ENCODE measurements at regions not wholly inside any gene's neighbourhood (a gene's known extent, or its start where the extent isn't known, plus 50 kb on each side); places are given as distances from the start of the nearest gene placed in this dataset.
"Not testable (repeated sequence)": the region's sequence is repeated elsewhere in the genome, so short reads cannot be mapped to it uniquely, and the experiment has no call there.

GRCh38 chr3:174531262-174531982, 327.7 kb upstream of the NAALADL2 start:
- H3K27ac Mint-ChIP-seq, result no peak overlapping the region
- no peaks in the 10 kb centered on the region for H3K36me3 Mint-ChIP-seq
- no peak overlapping the region for H3K4me3 Mint-ChIP-seq
- no peaks in the 10 kb centered on the region for H3K9me3 Mint-ChIP-seq
- no peak for DNase-seq
- CTCF ChIA-PET, result no interaction called here
- H3K4me1 Mint-ChIP-seq, result no peaks in the 10 kb centered on the region
- no peaks in the 10 kb centered on the region for H3K27me3 Mint-ChIP-seq

GRCh38 chr3:174532216-174532615, 326.9 kb upstream of the NAALADL2 start:
- no peaks in the 10 kb centered on the region for H3K4me1 Mint-ChIP-seq
- H3K9me3 Mint-ChIP-seq, result no peaks in the 10 kb centered on the region
- CTCF ChIA-PET, result no interaction called here
- H3K27me3 Mint-ChIP-seq, result no peaks in the 10 kb centered on the region
- no peaks in the 10 kb centered on the region for H3K36me3 Mint-ChIP-seq
- H3K4me3 Mint-ChIP-seq, result no peak overlapping the region
- H3K27ac Mint-ChIP-seq, result no peak overlapping the region
- DNase-seq, result no peak

- CTCF ChIA-PET, result no interaction called here
- H3K4me1 Mint-ChIP-seq, result no peaks in the 10 kb centered on the region
Measured at GRCh38 chr3:174532776-174533175, 326.4 kb upstream of the NAALADL2 start.

GRCh38 chr3:174533286-174533685, 325.8 kb upstream of the NAALADL2 start:
- Mint-ChIP-seq H3K27ac (no peak overlapping the region), H3K4me1 (no peaks in the 10 kb centered on the region), H3K27me3 (no peaks in the 10 kb centered on the region), H3K36me3 (no peaks in the 10 kb centered on the region), H3K4me3 (no peak overlapping the region), H3K9me3 (no peaks in the 10 kb centered on the region)
- no peak for DNase-seq
- CTCF ChIA-PET, result interaction anchor here (0.7 kb wide), 1 partner anchor 533 kb away, joined by 3 read pairs; no protein-coding TSS in a partner anchor

More at GRCh38 chr3:174532776-174533175, 326.4 kb upstream of the NAALADL2 start:
- Mint-ChIP-seq H3K4me3 (no peak overlapping the region), H3K9me3 (no peaks in the 10 kb centered on the region), H3K27me3 (no peaks in the 10 kb centered on the region), H3K27ac (no peak overlapping the region), H3K36me3 (no peaks in the 10 kb centered on the region)
- no peak for DNase-seq

- Mint-ChIP-seq H3K27me3 (no peaks in the 10 kb centered on the region), H3K36me3 (no peaks in the 10 kb centered on the region), H3K4me3 (no peak overlapping the region), H3K4me1 (no peaks in the 10 kb centered on the region), H3K27ac (no peak overlapping the region), H3K9me3 (no peaks in the 10 kb centered on the region)
- no peak for DNase-seq
- CTCF ChIA-PET, result no interaction called here
Measured at GRCh38 chr3:174536319-174536718, 322.8 kb upstream of the NAALADL2 start.

- no peak for DNase-seq
- H3K9me3 Mint-ChIP-seq, result no peaks in the 10 kb centered on the region
- no peaks in the 10 kb centered on the region for H3K36me3 Mint-ChIP-seq
- no peak overlapping the region for H3K4me3 Mint-ChIP-seq
- CTCF ChIA-PET, result no interaction called here
- no peaks in the 10 kb centered on the region for H3K4me1 Mint-ChIP-seq
- no peak overlapping the region for H3K27ac Mint-ChIP-seq
- no peaks in the 10 kb centered on the region for H3K27me3 Mint-ChIP-seq
Measured at GRCh38 chr3:174538151-174538550, 321.0 kb upstream of the NAALADL2 start.

- no peaks in the 10 kb centered on the region for H3K4me1 Mint-ChIP-seq
- H3K27ac Mint-ChIP-seq, result no peak overlapping the region
- no peak overlapping the region for H3K4me3 Mint-ChIP-seq
- DNase-seq, result no peak
- H3K27me3 Mint-ChIP-seq, result no peaks in the 10 kb centered on the region
- no peaks in the 10 kb centered on the region for H3K9me3 Mint-ChIP-seq
- CTCF ChIA-PET, result no interaction called here
- no peaks in the 10 kb centered on the region for H3K36me3 Mint-ChIP-seq
Measured at GRCh38 chr3:174540116-174540908, 318.8 kb upstream of the NAALADL2 start.

- Mint-ChIP-seq H3K9me3 (no peaks in the 10 kb centered on the region), H3K27ac (no peak overlapping the region), H3K27me3 (no peaks in the 10 kb centered on the region), H3K4me1 (no peaks in the 10 kb centered on the region), H3K36me3 (no peaks in the 10 kb centered on the region), H3K4me3 (no peak overlapping the region)
- no peak for DNase-seq
- CTCF ChIA-PET, result no interaction called here
Measured at GRCh38 chr3:174541708-174542315, 317.3 kb upstream of the NAALADL2 start.

GRCh38 chr3:174547801-174548435, 311.2 kb upstream of the NAALADL2 start:
- Mint-ChIP-seq H3K4me3 (no peak overlapping the region), H3K36me3 (no peaks in the 10 kb centered on the region), H3K4me1 (no peaks in the 10 kb centered on the region), H3K27me3 (no peaks in the 10 kb centered on the region), H3K9me3 (no peaks in the 10 kb centered on the region), H3K27ac (no peak overlapping the region)
- CTCF ChIA-PET, result no interaction called here
- DNase-seq, result no peak

GRCh38 chr3:174548841-174549623, 310.1 kb upstream of the NAALADL2 start:
- Mint-ChIP-seq H3K9me3 (no peaks in the 10 kb centered on the region), H3K27me3 (no peaks in the 10 kb centered on the region), H3K36me3 (no peaks in the 10 kb centered on the region), H3K27ac (no peak overlapping the region), H3K4me1 (no peaks in the 10 kb centered on the region), H3K4me3 (no peak overlapping the region)
- CTCF ChIA-PET, result no interaction called here
- no peak for DNase-seq

- no peaks in the 10 kb centered on the region for H3K4me1 Mint-ChIP-seq
- no peak for DNase-seq
- no peak overlapping the region for H3K4me3 Mint-ChIP-seq
- no peak overlapping the region for H3K27ac Mint-ChIP-seq
- no peaks in the 10 kb centered on the region for H3K36me3 Mint-ChIP-seq
- H3K27me3 Mint-ChIP-seq, result no peaks in the 10 kb centered on the region
- CTCF ChIA-PET, result no interaction called here
- H3K9me3 Mint-ChIP-seq, result peaks cover 5% of the 10 kb centered on the region
Measured at GRCh38 chr3:174581558-174581957, 277.6 kb upstream of the NAALADL2 start.

- no peaks in the 10 kb centered on the region for H3K4me1 Mint-ChIP-seq
- H3K9me3 Mint-ChIP-seq, result peaks cover 10% of the 10 kb centered on the region
- H3K27me3 Mint-ChIP-seq, result no peaks in the 10 kb centered on the region
- H3K4me3 Mint-ChIP-seq, result no peak overlapping the region
- no peak overlapping the region for H3K27ac Mint-ChIP-seq
- CTCF ChIA-PET, result no interaction called here
- H3K36me3 Mint-ChIP-seq, result no peaks in the 10 kb centered on the region
- no peak for DNase-seq
Measured at GRCh38 chr3:174583396-174583795, 275.7 kb upstream of the NAALADL2 start.

- H3K4me1 Mint-ChIP-seq, H3K36me3 Mint-ChIP-seq, DNase-seq, H3K27ac Mint-ChIP-seq, H3K4me3 Mint-ChIP-seq, H3K27me3 Mint-ChIP-seq, CTCF ChIA-PET: not testable (repeated sequence)
- peaks cover 12% of the 10 kb centered on the region for H3K9me3 Mint-ChIP-seq
Measured at GRCh38 chr3:174587137-174587536, 272.0 kb upstream of the NAALADL2 start.

GRCh38 chr3:174596447-174596982, 262.6 kb upstream of the NAALADL2 start:
- Mint-ChIP-seq H3K27me3 (no peaks in the 10 kb centered on the region), H3K27ac (no peak overlapping the region), H3K4me1 (no peaks in the 10 kb centered on the region), H3K9me3 (peaks cover 3% of the 10 kb centered on the region), H3K4me3 (no peak overlapping the region), H3K36me3 (no peaks in the 10 kb centered on the region)
- CTCF ChIA-PET, result no interaction called here
- no peak for DNase-seq
